SK-MEL-5 (cell line): ENCODE measurements at regions not wholly inside any gene's neighbourhood (a gene's known extent, or its start where the extent isn't known, plus 50 kb on each side); places are given as distances from the start of the nearest gene placed in this dataset.

ENCODE experiments used
- DNase-seq: peaks from one replicate; pipeline ENCODE4 v3.0.0-alpha.2; 2016; ENCODE audit warnings: low read depth, low spot score
- in situ Hi-C: cut with HindIII; loops from 2 replicates; pipeline ENCODE4 v1.10.0; 2016; ENCODE audit warnings: low sequenced_read_pairs, high pct_unique_total_duplicates, low pct_unique_long_range_greater_than_20kb

DNA sequence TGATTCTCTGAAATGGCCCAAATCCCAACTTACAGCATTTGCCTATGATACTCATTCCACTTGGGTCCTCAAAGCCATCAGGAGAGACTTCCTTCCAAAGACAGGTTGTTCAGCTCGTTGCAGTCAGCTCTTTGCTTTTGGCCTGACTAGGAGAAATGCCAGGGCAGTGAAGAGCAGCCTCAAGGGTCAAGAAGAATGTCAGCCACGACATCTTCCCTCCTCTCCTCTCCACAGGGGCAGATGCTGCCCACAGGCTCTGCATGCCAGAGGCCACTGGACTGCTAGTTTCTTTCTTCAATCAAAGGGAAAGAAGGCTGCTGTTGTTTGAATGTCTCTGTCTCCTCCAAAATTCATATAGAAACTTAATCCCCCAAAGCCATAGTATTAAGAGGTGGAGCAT is 201.7 kb upstream of the PFN2 start:
- DNase-seq = no peak
- in situ Hi-C loops = no loop called here

GRCh38 chr3:150170852-150171520 is 200.3 kb upstream of the PFN2 start:
- DNase-seq = peak; percentile 41
- in situ Hi-C loops = no loop called here

DNA sequence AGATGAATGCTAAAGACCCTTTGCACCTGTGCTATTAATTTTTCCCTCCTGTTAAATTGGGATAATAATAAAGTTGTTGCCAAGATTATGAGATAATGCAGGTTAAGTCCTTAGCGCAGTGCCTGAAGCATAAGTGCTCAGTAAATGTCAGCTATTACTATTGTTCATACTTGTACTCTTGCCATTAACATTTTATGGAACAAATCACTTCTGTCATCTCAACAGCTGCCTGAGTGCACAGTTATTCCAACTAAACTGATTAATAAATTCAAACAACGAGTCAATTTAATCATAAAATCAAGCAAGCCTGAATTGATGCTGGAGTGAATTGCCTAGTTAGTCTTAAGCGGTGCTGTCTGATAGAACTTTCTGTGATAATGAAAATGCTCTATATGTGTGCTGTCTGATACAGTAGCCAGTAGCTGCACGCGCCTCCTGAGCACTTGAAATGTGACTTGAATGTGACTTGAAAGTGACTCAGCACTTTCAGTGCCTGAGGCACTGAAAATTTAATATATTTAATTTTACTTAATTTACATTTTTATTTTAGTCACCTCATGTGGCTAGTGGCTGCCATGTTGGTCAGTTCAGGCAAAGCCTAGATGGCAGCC is 198.7 kb upstream of the PFN2 start:
- in situ Hi-C loops = no loop called here
- DNase-seq = no peak

- no peak for DNase-seq
- in situ Hi-C loops = no loop called here
Observed at GRCh38 chr3:150168698-150169097, 198.0 kb upstream of the PFN2 start.

- no peak for DNase-seq
- in situ Hi-C loops = no loop called here
Observed at GRCh38 chr3:150165396-150166094, 194.8 kb upstream of the PFN2 start.

- in situ Hi-C loops = no loop called here
- DNase-seq = no peak
Observed at GRCh38 chr3:150161011-150161410, 190.3 kb upstream of the PFN2 start.

DNA sequence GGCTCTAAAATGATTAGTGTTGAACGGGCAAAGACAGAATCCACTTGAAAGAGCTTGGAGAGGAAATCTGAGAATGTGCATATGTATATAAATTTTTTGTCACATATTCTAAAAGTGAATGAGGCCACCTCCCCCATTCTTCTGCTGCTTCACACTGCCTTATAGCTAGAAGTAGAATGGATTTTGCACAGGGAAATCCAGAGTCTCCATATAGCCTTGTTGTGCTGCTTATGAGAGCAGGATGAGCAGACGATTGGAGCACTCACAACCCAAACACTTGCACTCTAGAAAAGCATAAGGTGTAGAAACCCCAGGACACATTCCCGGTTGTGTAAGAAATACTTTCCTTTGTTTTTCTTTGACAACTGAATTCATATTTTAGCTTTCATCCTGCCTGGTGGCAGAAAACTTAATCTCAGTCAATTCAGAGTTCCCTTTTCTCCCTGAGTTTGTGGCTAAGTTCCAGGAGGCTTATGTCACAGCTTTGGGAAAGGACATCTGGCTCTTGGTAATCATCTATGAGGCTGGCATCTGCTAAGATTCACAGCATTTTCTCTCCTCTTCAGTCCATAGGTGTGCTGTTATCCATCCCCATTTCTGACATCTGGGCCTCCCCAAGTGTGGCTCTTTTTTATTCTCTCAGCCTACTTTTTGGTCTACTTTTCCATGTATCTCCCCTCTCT is 188.4 kb upstream of the PFN2 start:
- no peak for DNase-seq
- in situ Hi-C loops = no loop called here

DNA sequence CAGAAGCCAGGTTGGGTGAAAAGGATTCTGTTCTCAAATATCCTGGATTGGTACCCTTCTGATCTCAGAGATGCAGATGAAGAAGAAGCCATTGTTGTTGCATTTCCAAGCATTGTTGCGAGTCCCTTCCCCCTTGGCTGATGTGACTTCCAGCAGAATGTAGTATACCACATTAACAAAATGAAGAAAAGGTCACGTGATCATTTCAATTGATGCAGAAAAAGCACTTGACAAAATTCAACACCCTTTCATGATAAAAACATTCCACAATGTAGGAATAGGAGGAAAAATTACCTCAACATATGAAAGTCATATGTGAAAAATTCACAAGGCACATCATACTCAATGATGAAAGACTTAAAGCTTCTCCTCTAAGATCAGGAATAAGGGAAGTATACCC is 181.9 kb upstream of the PFN2 start:
- no peak for DNase-seq
- in situ Hi-C loops = no loop called here

DNA sequence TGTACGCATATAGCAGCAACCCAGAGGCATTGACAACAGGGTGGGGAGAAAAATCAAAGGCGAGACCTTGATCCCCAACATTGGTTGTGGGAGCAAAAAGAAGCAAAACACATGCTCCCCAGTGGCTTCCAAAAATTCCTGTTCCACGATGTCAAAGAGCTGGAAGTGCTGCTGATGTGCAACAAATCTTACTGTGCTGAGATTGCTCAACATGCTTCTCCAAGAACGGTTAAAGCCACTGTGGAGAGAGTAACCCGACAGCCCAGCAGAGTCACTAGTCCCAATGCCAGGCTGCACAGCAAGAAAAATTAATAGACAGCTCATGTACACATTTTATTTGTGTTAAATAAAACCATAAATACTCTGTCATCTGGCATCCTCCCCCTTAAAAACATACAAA is 179.9 kb upstream of the PFN2 start:
- in situ Hi-C loops = no loop called here
- DNase-seq = no peak

- in situ Hi-C loops = no loop called here
- DNase-seq = no peak
Observed at GRCh38 chr3:150149651-150150051, 179.0 kb upstream of the PFN2 start.

DNA sequence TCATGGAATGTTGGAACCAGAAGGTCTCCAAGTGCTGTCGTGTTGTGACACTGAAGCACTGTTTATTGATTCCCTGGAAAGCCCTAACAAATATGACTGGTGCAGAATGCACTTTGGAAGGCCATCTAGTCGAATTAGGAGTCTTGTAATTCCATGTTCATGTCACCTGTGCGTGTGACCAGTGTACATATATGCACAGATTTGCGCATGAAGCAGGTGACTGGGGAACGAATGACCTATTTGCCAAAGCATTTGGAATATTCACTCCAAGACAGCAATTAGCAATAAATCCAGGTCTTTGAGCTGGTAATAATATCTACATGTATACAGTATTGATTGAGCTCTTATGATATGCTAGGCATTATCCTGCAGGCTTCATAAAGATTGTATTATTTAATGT is 177.5 kb upstream of the PFN2 start:
- in situ Hi-C loops = no loop called here

GRCh38 chr3:150147776-150148175 is 177.1 kb upstream of the PFN2 start:
- in situ Hi-C loops = no loop called here
- DNase-seq = no peak

More for the DNA sequence above, 177.5 kb upstream of the PFN2 start:
- DNase-seq = no peak

GRCh38 chr3:150146991-150147761 is 176.5 kb upstream of the PFN2 start:
- in situ Hi-C loops = no loop called here
- no peak for DNase-seq

- DNase-seq = no peak
- in situ Hi-C loops = no loop called here
Observed at GRCh38 chr3:150145659-150146058, 175.0 kb upstream of the PFN2 start.

- in situ Hi-C loops = no loop called here
- no peak for DNase-seq
Observed at GRCh38 chr3:150144191-150144708, 173.6 kb upstream of the PFN2 start.

DNA sequence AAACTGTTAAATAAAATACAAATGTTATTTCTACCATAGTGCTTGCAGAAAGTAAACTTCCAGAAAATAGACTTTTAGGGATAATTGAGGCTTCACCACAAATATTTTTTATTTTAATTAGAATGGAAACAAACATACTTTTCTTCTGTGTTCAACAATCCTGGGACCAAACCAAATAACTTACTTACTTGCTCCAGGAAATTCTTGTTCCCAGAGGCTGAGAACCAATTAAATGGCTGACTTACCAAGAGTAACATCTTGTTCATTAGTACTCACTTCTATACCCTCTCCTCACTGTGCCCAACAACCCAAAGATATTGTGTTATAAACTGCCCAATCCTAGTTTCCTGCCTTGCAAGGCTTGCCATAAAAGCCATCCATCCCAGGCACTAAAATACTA is 172.2 kb upstream of the PFN2 start:
- in situ Hi-C loops = no loop called here
- DNase-seq = no peak

GRCh38 chr3:150141790-150142326 is 171.2 kb upstream of the PFN2 start:
- no peak for DNase-seq
- in situ Hi-C loops = no loop called here
